ENCODE measurements at regions not wholly inside any gene's neighbourhood (a gene's known extent, or its start where the extent isn't known, plus 50 kb on each side); places are given as distances from the start of the nearest gene placed in this dataset.

DNA sequence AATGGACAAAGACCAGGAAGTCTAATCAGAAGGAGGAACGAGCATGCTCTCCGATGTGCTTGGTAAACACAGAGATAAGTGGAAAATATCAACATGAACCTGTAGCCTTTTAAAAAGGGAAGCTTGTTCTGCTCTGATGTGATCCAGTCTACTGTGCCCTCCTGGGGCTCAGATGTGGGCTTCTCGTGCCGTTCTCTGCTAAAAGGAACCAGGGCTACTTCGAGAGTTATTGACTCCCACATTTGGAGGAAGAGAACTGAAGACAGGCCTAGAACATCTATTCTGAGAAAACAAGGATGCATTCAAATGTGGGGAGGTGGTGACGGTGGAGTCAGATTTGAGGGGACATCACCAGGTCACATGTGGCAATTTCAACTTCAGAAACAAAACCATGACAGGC is 325.4 kb downstream of the GLRX3 start:
- Histone ChIP-seq H3K27me3 (replicated peaks in 1 of 7) (peaks cover 0 to 14% (median 0%) of the 10 kb centered on the region in 7 donors), H3K4me1 (no peaks in the 10 kb centered on the region), H3K27ac (no peak overlapping the region), H3K4me3 (no peak overlapping the region), H3K9me3 (peaks cover 0 to 13% (median 0%) of the 10 kb centered on the region in 8 donors), H3K36me3 (no peaks in the 10 kb centered on the region)
- DNase-seq, result no peak
- TF ChIP-seq POLR2A (IDR thresholded peaks at IDR 0.05) (no peak), POLR2AphosphoS5 (IDR thresholded peaks at IDR 0.05) (no peak)
- TF ChIP-seq, protein P1, sequence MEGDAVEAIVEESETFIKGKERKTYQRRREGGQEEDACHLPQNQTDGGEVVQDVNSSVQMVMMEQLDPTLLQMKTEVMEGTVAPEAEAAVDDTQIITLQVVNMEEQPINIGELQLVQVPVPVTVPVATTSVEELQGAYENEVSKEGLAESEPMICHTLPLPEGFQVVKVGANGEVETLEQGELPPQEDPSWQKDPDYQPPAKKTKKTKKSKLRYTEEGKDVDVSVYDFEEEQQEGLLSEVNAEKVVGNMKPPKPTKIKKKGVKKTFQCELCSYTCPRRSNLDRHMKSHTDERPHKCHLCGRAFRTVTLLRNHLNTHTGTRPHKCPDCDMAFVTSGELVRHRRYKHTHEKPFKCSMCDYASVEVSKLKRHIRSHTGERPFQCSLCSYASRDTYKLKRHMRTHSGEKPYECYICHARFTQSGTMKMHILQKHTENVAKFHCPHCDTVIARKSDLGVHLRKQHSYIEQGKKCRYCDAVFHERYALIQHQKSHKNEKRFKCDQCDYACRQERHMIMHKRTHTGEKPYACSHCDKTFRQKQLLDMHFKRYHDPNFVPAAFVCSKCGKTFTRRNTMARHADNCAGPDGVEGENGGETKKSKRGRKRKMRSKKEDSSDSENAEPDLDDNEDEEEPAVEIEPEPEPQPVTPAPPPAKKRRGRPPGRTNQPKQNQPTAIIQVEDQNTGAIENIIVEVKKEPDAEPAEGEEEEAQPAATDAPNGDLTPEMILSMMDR (IDR thresholded peaks at IDR 0.05 in 8 of 11, conservative IDR thresholded peaks at IDR 0.05 in 3 of 11), result no peak
- 77 to 83% (median 79%) methylated on average over 6 of the region's 6 CpGs for WGBS, 5 donors
- intact Hi-C loops (cut with DNase I; ENCODE audit: low total_unique reads), result no loop called here

DNA sequence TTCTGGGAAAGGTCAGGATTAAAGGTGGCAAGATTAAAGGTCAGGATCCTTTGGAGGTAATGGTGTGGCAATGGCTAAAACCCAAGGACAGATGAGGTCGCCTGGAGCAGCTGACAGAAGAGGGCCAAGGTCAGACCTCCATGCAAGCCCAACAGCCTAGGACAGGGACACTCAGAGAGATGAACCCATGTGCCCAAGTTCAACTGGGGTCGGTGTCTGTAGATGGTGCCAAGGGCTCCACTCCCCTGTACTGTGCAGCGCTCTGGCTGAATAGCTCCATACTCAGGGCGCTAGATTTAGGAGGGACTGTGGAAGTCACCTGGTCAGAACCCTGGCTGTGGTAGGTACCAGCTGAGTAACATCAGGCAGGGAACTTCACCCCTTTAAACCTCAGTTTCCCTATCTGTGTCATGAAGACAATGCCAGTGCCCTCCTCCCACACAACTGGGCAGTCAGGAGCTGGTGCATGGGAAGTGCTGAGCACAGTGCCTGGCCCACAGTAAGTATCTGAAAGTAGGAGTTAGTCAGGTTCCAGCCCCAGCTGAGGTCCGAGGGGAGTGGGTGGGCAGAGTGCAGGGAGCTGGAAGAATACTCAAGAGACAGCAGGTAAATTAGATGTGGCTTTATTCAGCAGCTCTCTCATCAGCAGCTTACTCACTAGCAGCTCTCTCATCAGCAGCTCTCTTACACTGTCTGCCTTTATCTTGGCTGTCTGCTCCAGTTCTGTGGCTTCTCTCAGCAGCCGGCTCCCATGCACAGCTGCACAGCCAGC is 327.1 kb downstream of the GLRX3 start:
- TF ChIP-seq, protein P1 (IDR thresholded peaks at IDR 0.05 in 8 of 11, conservative IDR thresholded peaks at IDR 0.05 in 3 of 11), result no peak
- TF ChIP-seq POLR2A (IDR thresholded peaks at IDR 0.05) (no peak), POLR2AphosphoS5 (IDR thresholded peaks at IDR 0.05) (no peak)
- intact Hi-C loops (cut with DNase I; ENCODE audit: low total_unique reads), result no loop called here
- 74 to 83% (median 80%) methylated on average over 6 of the region's 6 CpGs for WGBS, 5 donors
- no peak overlapping the region for H3K4me3 ChIP-seq
- peaks cover 0 to 7% (median 0%) of the 10 kb centered on the region in 7 donors for H3K27me3 ChIP-seq (replicated peaks in 1 of 7)
- DNase-seq, result no peak
- H3K27ac ChIP-seq, result no peak overlapping the region
- H3K4me1 ChIP-seq, result no peaks in the 10 kb centered on the region
- H3K9me3 ChIP-seq, result peaks cover 0 to 28% (median 11%) of the 10 kb centered on the region in 8 donors
- H3K36me3 ChIP-seq, result no peaks in the 10 kb centered on the region

DNA sequence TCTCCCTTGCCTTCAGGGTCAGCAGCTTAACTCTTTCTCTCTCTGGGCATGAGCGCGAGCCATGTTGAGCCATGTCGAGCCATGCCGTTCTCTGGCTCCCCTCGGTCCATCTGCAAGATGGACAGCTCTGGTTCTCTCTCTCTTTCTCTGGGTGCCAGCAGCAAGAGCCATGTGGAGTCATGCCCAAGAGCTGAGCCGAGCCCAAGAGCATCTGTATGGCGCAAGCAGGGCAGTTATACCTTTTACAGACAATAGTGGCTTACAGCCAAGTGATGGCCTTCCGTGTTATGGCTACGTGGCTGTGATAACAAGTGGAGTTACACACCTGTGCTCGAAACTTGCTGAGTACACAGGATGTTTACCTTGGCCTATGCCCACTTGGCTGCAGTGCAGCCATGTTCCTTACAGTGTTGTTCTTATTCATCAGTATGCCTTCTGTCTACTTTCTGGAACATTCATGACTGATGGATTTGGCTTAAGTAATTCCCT is 327.7 kb downstream of the GLRX3 start:
- intact Hi-C loops (cut with DNase I; ENCODE audit: low total_unique reads), result no loop called here
- peaks cover 0 to 34% (median 17%) of the 10 kb centered on the region in 8 donors for H3K9me3 ChIP-seq
- no peaks in the 10 kb centered on the region for H3K4me1 ChIP-seq
- H3K27ac ChIP-seq, result no peak overlapping the region
- peaks cover 0 to under 1% (median 0%) of the 10 kb centered on the region in 7 donors for H3K27me3 ChIP-seq (replicated peaks in 1 of 7)
- TF ChIP-seq, protein P1 (IDR thresholded peaks at IDR 0.05 in 8 of 11, conservative IDR thresholded peaks at IDR 0.05 in 3 of 11), result no peak
- TF ChIP-seq POLR2AphosphoS5 (IDR thresholded peaks at IDR 0.05) (no peak), POLR2A (IDR thresholded peaks at IDR 0.05) (no peak)
- H3K36me3 ChIP-seq, result no peaks in the 10 kb centered on the region
- DNase-seq, result no peak
- WGBS, 5 donors, result 76 to 92% (median 89%) methylated on average over 10 of the region's 10 CpGs
- H3K4me3 ChIP-seq, result no peak overlapping the region

DNA sequence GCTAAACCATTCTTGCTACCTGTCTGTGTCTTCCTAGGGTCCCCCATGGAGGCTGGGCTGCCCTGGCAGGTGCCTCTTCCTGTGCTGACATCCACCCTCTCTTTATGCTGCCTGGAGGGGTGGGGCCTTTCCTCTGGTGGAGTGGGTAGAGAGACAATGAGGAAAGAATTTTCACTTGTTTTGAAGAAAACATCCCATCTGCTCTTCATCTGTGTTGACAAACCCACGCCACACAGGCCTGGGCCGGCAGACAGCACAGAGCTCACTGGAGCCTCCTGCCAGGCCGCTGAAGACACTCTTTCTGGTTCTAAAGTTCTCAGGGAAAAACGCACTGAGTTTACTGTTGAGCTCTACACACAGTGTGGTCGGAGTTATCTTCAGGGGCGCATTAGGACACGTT is 328.2 kb downstream of the GLRX3 start:
- no peaks in the 10 kb centered on the region for H3K36me3 ChIP-seq
- no peak for DNase-seq
- no peaks in the 10 kb centered on the region for H3K4me1 ChIP-seq
- WGBS, 5 donors, result 78 to 90% (median 84%) methylated on average over 7 of the region's 7 CpGs
- TF ChIP-seq POLR2AphosphoS5 (IDR thresholded peaks at IDR 0.05), result no peak
- TF ChIP-seq, protein P1 (IDR thresholded peaks at IDR 0.05 in 8 of 11, conservative IDR thresholded peaks at IDR 0.05 in 3 of 11), result no peak
- TF ChIP-seq POLR2A (IDR thresholded peaks at IDR 0.05), result no peak
- H3K9me3 ChIP-seq, result peaks cover 0 to 39% (median 21%) of the 10 kb centered on the region in 8 donors
- no peak overlapping the region for H3K27ac ChIP-seq
- no peaks in the 10 kb centered on the region for H3K27me3 ChIP-seq (replicated peaks in 1 of 7)
- no peak overlapping the region for H3K4me3 ChIP-seq
- intact Hi-C loops (cut with DNase I; ENCODE audit: low total_unique reads), result no loop called here
